HepG2 (cell line): ENCODE measurements at regions not wholly inside any gene's neighbourhood (a gene's known extent, or its start where the extent isn't known, plus 50 kb on each side); places are given as distances from the start of the nearest gene placed in this dataset.

Experiments
- ATAC-seq: fragments of 200-7000 bp; cut with Tn5 transposase; 3 replicates; pipeline ENCODE4 v1.9.1; 2020; ENCODE audit warnings: mild to moderate bottlenecking, moderate library complexity
- BruUV-seq: library from RNA; stranded (reverse); fragments of 400-500 nt; replicated peaks from 2 replicates; lab custom pipeline; 2021; lab: Mats Ljungman, UMichigan
- CTCF ChIA-PET: fragments of 300-600 bp; formaldehyde crosslinking; extraction: SDS; loops from one replicate; lab custom pipeline; 2021; ENCODE audit warnings: low total read pairs, inconsistent platforms, low intra/inter-chr PET ratio; lab: Yijun Ruan, JAX
- POLR2A ChIA-PET: fragments of 350-600 bp; sonication (Branson Sonifier 250); formaldehyde crosslinking; loops from one replicate; lab custom pipeline; 2020; ENCODE audit warnings: antibody characterized with exemption, inconsistent platforms; lab: Yijun Ruan, JAX
- DNase-seq: peaks from one replicate; pipeline ENCODE4 v3.0.0-alpha.2; 2015; ENCODE audit warnings: low spot score
- FAIRE-seq: peaks from 3 replicates; lab custom pipeline; 2011; peaks lifted over from hg19 to GRCh38; lab: Jason Lieb, UNC
- H2AFZ ChIP-seq: one replicate; pipeline ENCODE4 v1.6.1; 2011; ENCODE audit warnings: low read length, inconsistent platforms
- H3K27ac ChIP-seq: fragments of 300-600 bp; 3 replicates; pipeline ENCODE4 v1.8.0; 2011; ENCODE audit warnings: mixed run types, mild to moderate bottlenecking, mixed read lengths, low read length, inconsistent platforms; ENCODE audit not compliant: insufficient read depth; ENCODE audit errors: extremely low read length
- H3K27me3 ChIP-seq, 2 experiments: fragments of 200-600 bp in 1 of 2; 2 replicates in 1 of 2; 3 replicates in 1 of 2; pipeline versions ENCODE4 v1.6.0 to v1.8.0; 2011; ENCODE audit warnings: low read length in 2 of 2, mild to moderate bottlenecking in 2 of 2, moderate library complexity in 2 of 2, inconsistent platforms in 1 of 2; ENCODE audit not compliant: insufficient read depth in 2 of 2, control insufficient read depth in 1 of 2
- H3K36me3 ChIP-seq, 2 experiments: fragments of 200-600 bp in 1 of 2; replicated peaks in 1 of 2; 2 replicates in 1 of 2; 3 replicates in 1 of 2; pipeline versions ENCODE4 v1.5.1 to v1.8.0; 2011; ENCODE audit warnings: low read length in 2 of 2, inconsistent platforms in 1 of 2; ENCODE audit not compliant: insufficient read depth in 2 of 2, control insufficient read depth in 1 of 2
- H3K4me1 ChIP-seq: 2 replicates; pipeline ENCODE4 v1.5.1; 2012; ENCODE audit warnings: low read length, inconsistent platforms; ENCODE audit not compliant: insufficient read depth
- H3K4me2 ChIP-seq: 2 replicates; pipeline ENCODE4 v1.6.0; 2011; ENCODE audit warnings: low read depth, low read length, inconsistent platforms
- H3K4me3 ChIP-seq, 3 experiments: fragments of 200-600 bp in 1 of 3; sonication (generic), shearing (Covaris generic) in 1 of 3; replicated peaks in 1 of 3; 2 replicates each; pipeline ENCODE4 v1.5.1; 2011 to 2016; ENCODE audit warnings: low read length in 3 of 3, inconsistent platforms in 2 of 3, low read depth in 2 of 3, mild to moderate bottlenecking in 2 of 3, control low read depth in 1 of 3, mixed read lengths in 1 of 3; ENCODE audit not compliant: insufficient read depth in 1 of 3
- H3K79me2 ChIP-seq: one replicate; pipeline ENCODE4 v1.6.1; 2011; ENCODE audit warnings: low read length, inconsistent platforms; ENCODE audit not compliant: insufficient read depth
- H3K9ac ChIP-seq: 2 replicates; pipeline ENCODE4 v1.6.0; 2011; ENCODE audit warnings: mild to moderate bottlenecking, low read depth, low read length, inconsistent platforms; ENCODE audit not compliant: insufficient read depth
- H3K9me3 ChIP-seq: 2 replicates; pipeline ENCODE4 v1.5.1; 2012; ENCODE audit warnings: mild to moderate bottlenecking, low read length
- H4K20me1 ChIP-seq: 2 replicates; pipeline ENCODE4 v1.6.0; 2011; ENCODE audit warnings: inconsistent platforms, mild to moderate bottlenecking, low read length, moderate library complexity; ENCODE audit not compliant: insufficient read depth
- ATRX ChIP-seq: sonication (generic); formaldehyde crosslinking; IDR thresholded peaks from 2 replicates; pipeline ENCODE4 v1.4.0; 2020; ENCODE audit warnings: missing genetic modification reagents, borderline replicate concordance
- EP300 ChIP-seq, 3 experiments: sonication (generic) in 1 of 3; formaldehyde crosslinking in 1 of 3; IDR thresholded peaks; 2 replicates each; pipeline versions ENCODE4 v1.5.1 to v1.6.1; 2011 to 2020; ENCODE audit warnings: low read depth in 2 of 3, low read length in 2 of 3, borderline replicate concordance in 1 of 3, improper control_type of control experiment in 1 of 3, mild to moderate bottlenecking in 1 of 3, missing genetic modification reagents in 1 of 3, moderate library complexity in 1 of 3
- HMG20A ChIP-seq: IDR thresholded peaks from 2 replicates; pipeline ENCODE4 v1.6.1; 2016; ENCODE audit warnings: borderline replicate concordance
- IRX3 ChIP-seq: sonication (generic); formaldehyde crosslinking; IDR thresholded peaks from 2 replicates; pipeline ENCODE4 v1.8.1; 2023; ENCODE audit warnings: mild to moderate bottlenecking, low read depth, missing genetic modification reagents, borderline replicate concordance
- MTA1 ChIP-seq: sonication (generic); formaldehyde crosslinking; IDR thresholded peaks from 2 replicates; pipeline ENCODE4 v1.4.0; 2020; ENCODE audit warnings: missing genetic modification reagents, mild to moderate bottlenecking, borderline replicate concordance
- NCOA2 ChIP-seq: sonication (generic); formaldehyde crosslinking; IDR thresholded peaks from 2 replicates; pipeline ENCODE4 v1.8.0; 2022; ENCODE audit warnings: inconsistent platforms
- NR2F2 ChIP-seq: IDR thresholded peaks from 2 replicates; pipeline ENCODE4 v1.6.1; 2012; ENCODE audit warnings: low read depth, inconsistent platforms, borderline replicate concordance
- RFX1 ChIP-seq: fragments of 450-650 bp; IDR thresholded peaks from 2 replicates; pipeline ENCODE4 v1.6.1; 2017
- TRIM24 ChIP-seq: sonication (generic); formaldehyde crosslinking; IDR thresholded peaks from 2 replicates; pipeline ENCODE4 v1.8.0; 2022; ENCODE audit warnings: mild to moderate bottlenecking, missing genetic modification reagents
- ZFYVE20 ChIP-seq: sonication (generic); formaldehyde crosslinking; IDR thresholded peaks from 2 replicates; pipeline ENCODE4 v1.8.0; 2023; ENCODE audit warnings: low read depth, mild to moderate bottlenecking, moderate library complexity, missing genetic modification reagents, borderline replicate concordance
- ZNF235 ChIP-seq: sonication (generic); formaldehyde crosslinking; IDR thresholded peaks from 2 replicates; pipeline ENCODE4 v1.8.1; 2023; ENCODE audit warnings: mild to moderate bottlenecking, missing genetic modification reagents, borderline replicate concordance
- ZNF296 ChIP-seq: sonication (generic); formaldehyde crosslinking; conservative IDR thresholded peaks from 2 replicates; pipeline ENCODE4 v1.5.0; 2020; ENCODE audit warnings: mild to moderate bottlenecking, missing genetic modification reagents
- ZNF333 ChIP-seq: sonication (generic); formaldehyde crosslinking; IDR thresholded peaks from 2 replicates; pipeline ENCODE4 v1.4.0; 2020; ENCODE audit warnings: mild to moderate bottlenecking, missing genetic modification reagents, borderline replicate concordance
- ZNF382 ChIP-seq: sonication (generic); formaldehyde crosslinking; IDR thresholded peaks from 2 replicates; pipeline ENCODE4 v1.5.0; 2020; ENCODE audit warnings: missing genetic modification reagents, mild to moderate bottlenecking, borderline replicate concordance
- ZSCAN12 ChIP-seq: sonication (generic); formaldehyde crosslinking; IDR thresholded peaks from 2 replicates; pipeline ENCODE4 v1.9.0; 2021; ENCODE audit warnings: mild to moderate bottlenecking, missing genetic modification reagents
- WGBS: methylation state at CpG from one replicate; pipeline ENCODE4 v1.1.6; 2017; ENCODE audit warnings: low lambda C conversion rate; 5-methylcytosine and 5-hydroxymethylcytosine counted together
- in situ Hi-C: cut with HindIII; loops from 2 replicates; pipeline ENCODE4 v1.10.0; 2017; ENCODE audit warnings: low pct_unique_long_range_greater_than_20kb; ENCODE audit not compliant: extremely low pct_ligation_motif_present
- intact Hi-C: fragments of 100-400 bp; cut with micrococcal nuclease; formaldehyde crosslinking; loops from one replicate; pipeline ENCODE4 v1.10.0; 2022; ENCODE audit not compliant: unreplicated experiment

DNA sequence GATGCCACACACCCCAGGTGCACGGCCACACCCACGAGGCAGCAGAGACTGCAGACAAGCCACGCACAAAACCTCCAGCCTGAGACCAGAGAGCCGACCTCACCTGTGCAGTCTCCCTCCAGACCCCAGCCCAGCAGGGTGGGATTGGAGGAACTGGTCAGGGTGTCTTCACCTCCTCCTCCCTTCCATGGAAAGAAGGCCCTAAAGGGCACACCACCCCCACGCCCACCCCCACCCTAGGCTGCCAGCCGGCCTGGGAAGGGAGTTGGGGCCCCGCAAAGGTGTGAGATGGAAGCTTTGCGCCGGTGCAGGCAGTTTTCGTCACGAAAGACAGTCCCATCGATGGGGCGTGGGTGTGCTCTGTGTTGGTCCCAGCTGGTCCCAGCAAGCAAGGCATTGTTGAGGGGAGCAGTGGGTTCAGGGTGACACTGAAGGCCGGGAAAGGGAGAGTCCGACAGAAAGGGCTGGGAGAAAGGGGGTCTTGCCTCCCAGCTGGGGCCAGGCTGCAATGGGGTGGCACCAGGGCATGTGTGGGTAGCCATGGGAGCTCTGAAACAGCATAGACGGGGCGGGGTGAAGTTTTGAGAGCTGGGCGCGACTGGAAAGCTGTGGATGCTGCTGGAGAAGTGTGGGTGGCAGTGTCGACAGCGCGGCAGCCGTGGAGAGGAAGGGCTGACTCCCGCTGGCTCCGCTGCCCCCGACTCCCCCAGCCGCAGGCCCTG, 349.2 kb downstream of the GLRX3 start:
- Histone ChIP-seq H3K4me1 (no peaks in the 10 kb centered on the region), H3K4me3 (no peak overlapping the region), H2AFZ (no peak overlapping the region), H3K4me2 (no peak overlapping the region), H3K9ac (no peak overlapping the region), H3K27ac (no peak overlapping the region), H3K36me3 (no peaks in the 10 kb centered on the region), H3K79me2 (no peaks in the 10 kb centered on the region), H3K27me3 (peaks cover 3 to 12% of the 10 kb centered on the region in 2 experiments; a peak in 3 of 5 replicates), H3K9me3 (no peaks in the 10 kb centered on the region), H4K20me1 (no peaks in the 10 kb centered on the region; the same call in 1 of the 2 replicates)
- no TSS peak for BruUV-seq
- ChIA-PET POLR2A (no interaction called here), CTCF (no interaction called here)
- intact Hi-C loops = no loop called here
- no peak for ATAC-seq
- no peak for DNase-seq
- FAIRE-seq = no peak
- no peak for TF ChIP-seq ZNF333
- TF ChIP-seq ATRX (CRISPR knock-in tag) = no peak
- TF ChIP-seq ZSCAN12 (CRISPR knock-in tag) = no peak
- TF ChIP-seq ZNF235 = no peak
- TF ChIP-seq EP300 (IDR thresholded peaks at IDR 0.05; ENCODE audit: low read depth in 2 of 2, low read length in 2 of 2) = no peak
- no peak for TF ChIP-seq EP300 (CRISPR knock-in tag; IDR thresholded peaks at IDR 0.05; ENCODE audit: borderline replicate concordance)
- TF ChIP-seq ZNF382 = no peak
- TF ChIP-seq HMG20A (CRISPR knock-in tag) = no peak
- TF ChIP-seq ZNF296 (CRISPR knock-in tag) = no peak
- TF ChIP-seq ZFYVE20 (CRISPR knock-in tag) = no peak
- TF ChIP-seq RFX1 = no peak
- TF ChIP-seq TRIM24 (CRISPR knock-in tag) = no peak
- no peak for TF ChIP-seq NR2F2
- TF ChIP-seq NCOA2 = no peak
- TF ChIP-seq MTA1 (CRISPR knock-in tag) = no peak
- TF ChIP-seq IRX3 (CRISPR knock-in tag) = no peak
- WGBS = 35% methylated on average over 23 of the region's 27 CpGs
- in situ Hi-C loops = no loop called here
